AG04449 (cell line): ENCODE measurements at regions not wholly inside any gene's neighbourhood (a gene's known extent, or its start where the extent isn't known, plus 50 kb on each side); places are given as distances from the start of the nearest gene placed in this dataset.

ENCODE experiments used
- CTCF ChIA-PET: fragments of 350-600 bp; formaldehyde crosslinking; extraction: SDS; loops from one replicate; lab custom pipeline; 2021; ENCODE audit warnings: antibody characterized with exemption; lab: Yijun Ruan, JAX
- POLR2A ChIA-PET: fragments of 400-600, 350-600 bp; formaldehyde crosslinking; extraction: SDS; loops from one replicate; lab custom pipeline; 2020; ENCODE audit warnings: antibody characterized with exemption, inconsistent platforms; lab: Yijun Ruan, JAX
- DNase-seq: peaks from one replicate; pipeline ENCODE4 v3.0.0-alpha.2; 2010; ENCODE audit warnings: low read depth, low spot score
- H3K4me3 ChIP-seq: 2 replicates; pipeline ENCODE4 v1.5.1; 2011; ENCODE audit warnings: low read depth, mild to moderate bottlenecking, control low read depth, low read length
- TF ChIP-seq, protein P1 (sequence below): IDR thresholded peaks from one replicate; pipeline ENCODE4 v1.5.1; 2011; ENCODE audit warnings: mild to moderate bottlenecking, moderate library complexity, low read length, control low read depth, inconsistent platforms; ENCODE audit not compliant: insufficient read depth; ENCODE audit errors: missing control alignments

GRCh38 chr10:2476218-2476811 lies 591.0 kb upstream of the PFKP start:
- no peak overlapping the region for H3K4me3 ChIP-seq
- DNase-seq: no peak
- ChIA-PET CTCF (no interaction called here), POLR2A (no interaction called here)
- TF ChIP-seq, protein P1, sequence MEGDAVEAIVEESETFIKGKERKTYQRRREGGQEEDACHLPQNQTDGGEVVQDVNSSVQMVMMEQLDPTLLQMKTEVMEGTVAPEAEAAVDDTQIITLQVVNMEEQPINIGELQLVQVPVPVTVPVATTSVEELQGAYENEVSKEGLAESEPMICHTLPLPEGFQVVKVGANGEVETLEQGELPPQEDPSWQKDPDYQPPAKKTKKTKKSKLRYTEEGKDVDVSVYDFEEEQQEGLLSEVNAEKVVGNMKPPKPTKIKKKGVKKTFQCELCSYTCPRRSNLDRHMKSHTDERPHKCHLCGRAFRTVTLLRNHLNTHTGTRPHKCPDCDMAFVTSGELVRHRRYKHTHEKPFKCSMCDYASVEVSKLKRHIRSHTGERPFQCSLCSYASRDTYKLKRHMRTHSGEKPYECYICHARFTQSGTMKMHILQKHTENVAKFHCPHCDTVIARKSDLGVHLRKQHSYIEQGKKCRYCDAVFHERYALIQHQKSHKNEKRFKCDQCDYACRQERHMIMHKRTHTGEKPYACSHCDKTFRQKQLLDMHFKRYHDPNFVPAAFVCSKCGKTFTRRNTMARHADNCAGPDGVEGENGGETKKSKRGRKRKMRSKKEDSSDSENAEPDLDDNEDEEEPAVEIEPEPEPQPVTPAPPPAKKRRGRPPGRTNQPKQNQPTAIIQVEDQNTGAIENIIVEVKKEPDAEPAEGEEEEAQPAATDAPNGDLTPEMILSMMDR: no peak

DNA sequence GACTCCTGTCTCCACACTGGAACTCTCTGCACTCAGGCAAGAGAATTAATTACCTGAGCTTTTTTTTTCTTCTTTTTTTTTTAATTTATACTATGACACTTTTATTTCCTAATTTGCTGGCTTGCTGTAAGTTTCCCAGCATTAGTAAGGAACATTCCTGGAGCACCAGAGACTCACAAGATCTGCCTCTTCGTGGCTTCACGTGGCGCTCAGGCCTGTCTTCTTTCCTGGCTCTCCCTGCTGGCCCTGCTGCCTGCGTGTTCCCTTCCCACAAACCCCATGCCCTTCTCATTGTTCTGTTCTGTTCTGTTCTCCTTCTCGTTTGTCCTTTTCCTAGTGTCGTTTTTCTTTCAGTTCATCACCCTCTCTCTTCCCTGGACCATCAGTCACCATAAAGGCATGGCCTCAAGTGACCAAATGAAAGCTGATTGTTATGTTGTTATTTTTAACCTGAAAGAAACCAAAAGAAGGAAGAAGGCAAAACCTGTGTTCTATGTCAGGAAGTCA lies 591.6 kb upstream of the PFKP start:
- TF ChIP-seq, protein P1: no peak
- CTCF ChIA-PET: no interaction called here
- no peak overlapping the region for H3K4me3 ChIP-seq
- POLR2A ChIA-PET: no interaction called here
- DNase-seq: no peak

GRCh38 chr10:2471811-2472210 lies 595.5 kb upstream of the PFKP start:
- H3K4me3 ChIP-seq: no peak overlapping the region
- POLR2A ChIA-PET: no interaction called here
- CTCF ChIA-PET: no interaction called here
- no peak for DNase-seq
- TF ChIP-seq, protein P1: no peak

- CTCF ChIA-PET: no interaction called here
- TF ChIP-seq, protein P1: no peak
Observed at GRCh38 chr10:2469802-2470201, 597.5 kb upstream of the PFKP start.

GRCh38 chr10:2464483-2464882 lies 602.9 kb upstream of the PFKP start:
- ChIA-PET CTCF (no interaction called here), POLR2A (no interaction called here)
- DNase-seq: no peak
- H3K4me3 ChIP-seq: no peak overlapping the region
- TF ChIP-seq, protein P1: no peak

More at GRCh38 chr10:2469802-2470201, 597.5 kb upstream of the PFKP start:
- no peak for DNase-seq
- POLR2A ChIA-PET: no interaction called here
- H3K4me3 ChIP-seq: no peak overlapping the region

DNA sequence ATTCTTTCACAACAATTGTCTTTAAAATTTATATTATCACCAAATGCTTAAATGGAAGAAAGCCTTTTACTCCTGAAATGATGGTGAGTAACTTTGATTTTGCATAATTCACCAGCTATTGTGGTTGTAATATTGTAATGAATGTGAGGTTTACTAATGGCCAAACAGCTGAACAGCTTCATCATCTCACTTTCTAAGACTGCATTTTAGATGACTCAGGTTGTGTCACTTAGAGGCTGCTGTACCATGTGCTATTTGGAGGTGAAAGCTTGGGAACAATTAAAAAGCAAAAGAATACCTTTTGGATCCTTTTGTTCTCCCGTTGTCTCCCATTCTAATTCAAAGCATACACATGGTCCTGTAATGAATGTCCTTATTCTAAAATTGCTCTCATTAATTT lies 604.0 kb upstream of the PFKP start:
- DNase-seq: no peak
- POLR2A ChIA-PET: no interaction called here
- H3K4me3 ChIP-seq: no peak overlapping the region
- CTCF ChIA-PET: no interaction called here
- TF ChIP-seq, protein P1: no peak
